ENCODE measurements at regions not wholly inside any gene's neighbourhood (a gene's known extent, or its start where the extent isn't known, plus 50 kb on each side); places are given as distances from the start of the nearest gene placed in this dataset.

GRCh38 chr4:29013341-29013740 is 1706.8 kb upstream of the PCDH7 start:
- no peaks in the 10 kb centered on the region for H3K4me1 ChIP-seq
- TF ChIP-seq CTCF (IDR thresholded peaks at IDR 0.05) = no peak
- no peak for TF ChIP-seq POLR2A (IDR thresholded peaks at IDR 0.05)
- H3K27me3 ChIP-seq = no peaks in the 10 kb centered on the region
- no peaks in the 10 kb centered on the region for H3K36me3 ChIP-seq
- no peak for ATAC-seq
- intact Hi-C loops (cut with DNase I) = no loop called here
- DNase-seq = no peak
- no peak overlapping the region for H3K27ac ChIP-seq
- H3K9me3 ChIP-seq = peaks cover 0 to 23% (median 6%) of the 10 kb centered on the region in 12 donors
- 71 to 77% (median 75%) methylated on average over 2 of the region's 2 CpGs for WGBS, 4 donors
- no peak overlapping the region for H3K4me3 ChIP-seq

GRCh38 chr4:29014555-29014954 is 1705.6 kb upstream of the PCDH7 start:
- TF ChIP-seq POLR2A (IDR thresholded peaks at IDR 0.05) = no peak
- TF ChIP-seq CTCF (IDR thresholded peaks at IDR 0.05) = no peak
- peaks cover 0 to 23% (median 6%) of the 10 kb centered on the region in 12 donors for H3K9me3 ChIP-seq
- H3K36me3 ChIP-seq = no peaks in the 10 kb centered on the region
- 84 to 88% (median 86%) methylated on average over 4 of the region's 4 CpGs for WGBS, 4 donors
- no peak overlapping the region for H3K4me3 ChIP-seq
- no peak for ATAC-seq
- H3K27ac ChIP-seq = no peak overlapping the region
- no peaks in the 10 kb centered on the region for H3K27me3 ChIP-seq
- H3K4me1 ChIP-seq = no peaks in the 10 kb centered on the region
- DNase-seq = no peak
- intact Hi-C loops (cut with DNase I) = no loop called here

- ATAC-seq = no peak
- 73 to 76% (median 74%) methylated on average over 1 of the region's 1 CpG for WGBS, 4 donors
- no peak for TF ChIP-seq CTCF (IDR thresholded peaks at IDR 0.05)
- TF ChIP-seq POLR2A (IDR thresholded peaks at IDR 0.05) = no peak
- Histone ChIP-seq H3K4me1 (no peaks in the 10 kb centered on the region), H3K27me3 (no peaks in the 10 kb centered on the region), H3K4me3 (no peak overlapping the region), H3K27ac (no peak overlapping the region), H3K9me3 (peaks cover 0 to 13% (median 0%) of the 10 kb centered on the region in 12 donors), H3K36me3 (no peaks in the 10 kb centered on the region)
- intact Hi-C loops (cut with DNase I) = no loop called here
- DNase-seq = no peak
Measured at GRCh38 chr4:29033703-29034102, 1686.5 kb upstream of the PCDH7 start.

GRCh38 chr4:29037501-29037900 is 1682.7 kb upstream of the PCDH7 start:
- DNase-seq (no peak), ATAC-seq (no peak)
- peaks cover 0 to 13% (median 0%) of the 10 kb centered on the region in 12 donors for H3K9me3 ChIP-seq
- H3K4me1 ChIP-seq = no peaks in the 10 kb centered on the region
- H3K36me3 ChIP-seq = no peaks in the 10 kb centered on the region
- no peak for TF ChIP-seq POLR2A (IDR thresholded peaks at IDR 0.05)
- no peak overlapping the region for H3K27ac ChIP-seq
- intact Hi-C loops (cut with DNase I) = no loop called here
- no peaks in the 10 kb centered on the region for H3K27me3 ChIP-seq
- no peak overlapping the region for H3K4me3 ChIP-seq
- WGBS, 4 donors = 83 to 93% (median 88%) methylated on average over 5 of the region's 5 CpGs

- ATAC-seq = no peak
- Histone ChIP-seq H3K9me3 (no peaks in the 10 kb centered on the region), H3K27me3 (no peaks in the 10 kb centered on the region), H3K4me3 (no peak overlapping the region), H3K36me3 (no peaks in the 10 kb centered on the region), H3K4me1 (no peaks in the 10 kb centered on the region), H3K27ac (no peak overlapping the region)
- no peak for DNase-seq
- intact Hi-C loops (cut with DNase I) = no loop called here
- TF ChIP-seq POLR2A (IDR thresholded peaks at IDR 0.05) (no peak), CTCF (IDR thresholded peaks at IDR 0.05) (no peak)
- WGBS, 4 donors = 74 to 81% (median 78%) methylated on average over 5 of the region's 5 CpGs
Measured at GRCh38 chr4:29043411-29043810, 1676.8 kb upstream of the PCDH7 start.

Measured in heart left ventricle (tissue), 16 donors.